ENCODE measurements at regions not wholly inside any gene's neighbourhood (a gene's known extent, or its start where the extent isn't known, plus 50 kb on each side); places are given as distances from the start of the nearest gene placed in this dataset.

DNA sequence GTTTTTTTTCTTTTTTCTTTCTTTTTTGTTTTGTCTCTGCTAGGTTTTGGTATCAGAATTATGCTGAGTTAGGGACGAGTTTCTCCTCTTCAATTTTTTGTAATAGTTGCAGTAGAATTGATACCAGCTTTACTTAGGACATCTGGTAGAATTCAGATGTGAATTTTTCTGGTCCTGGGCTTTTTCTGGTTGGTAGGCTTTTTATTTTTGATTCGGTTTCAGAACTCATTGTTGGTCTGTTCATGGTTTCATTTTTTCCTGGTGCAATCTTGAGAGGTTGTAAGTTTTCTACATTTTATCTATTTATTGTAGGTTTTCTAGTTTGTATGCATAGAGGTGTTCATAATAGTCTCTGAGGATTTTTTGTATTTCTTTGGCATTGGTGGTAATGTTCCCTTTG is 498.1 kb upstream of the CPEB2 start:
- no peak for DNase-seq

DNA sequence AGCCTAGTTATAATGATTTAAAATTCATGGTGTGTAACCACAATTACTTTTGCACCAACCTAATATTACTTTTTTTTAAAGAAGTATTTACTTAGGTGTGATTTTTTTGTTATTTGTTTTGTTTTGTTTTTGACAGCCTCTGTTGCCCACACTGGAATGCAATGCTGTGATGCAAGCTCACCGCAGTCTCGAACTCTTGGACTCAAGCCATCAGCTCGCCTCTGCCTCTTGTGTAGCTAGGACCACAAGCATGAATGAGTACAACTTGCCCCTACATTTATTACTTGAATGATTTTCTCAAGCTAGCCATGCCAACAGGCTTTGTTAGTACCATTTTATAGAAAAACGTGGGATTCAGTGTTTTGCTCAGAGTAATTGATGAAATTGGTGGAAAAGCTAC is 488.8 kb upstream of the CPEB2 start:
- DNase-seq, result no peak

DNA sequence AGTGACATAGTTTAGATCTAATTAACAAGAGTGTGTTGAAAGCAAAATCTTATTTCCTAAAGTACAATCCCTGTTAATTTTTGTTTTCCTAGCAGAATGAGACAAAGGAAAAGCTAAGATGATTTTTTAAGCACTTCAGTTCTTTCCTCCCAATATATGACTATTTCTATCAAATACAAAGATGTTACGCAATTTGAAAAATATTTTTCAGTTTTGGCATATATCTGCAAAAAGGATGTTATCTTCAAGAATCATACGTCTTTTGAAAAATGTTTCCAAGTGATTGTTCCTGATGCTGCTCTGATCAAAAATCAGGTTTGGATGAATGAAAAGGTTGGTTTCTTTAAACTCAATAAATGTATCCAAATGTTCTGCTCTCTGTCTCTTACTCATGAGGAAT is 486.7 kb upstream of the CPEB2 start:
- no peak for DNase-seq

DNA sequence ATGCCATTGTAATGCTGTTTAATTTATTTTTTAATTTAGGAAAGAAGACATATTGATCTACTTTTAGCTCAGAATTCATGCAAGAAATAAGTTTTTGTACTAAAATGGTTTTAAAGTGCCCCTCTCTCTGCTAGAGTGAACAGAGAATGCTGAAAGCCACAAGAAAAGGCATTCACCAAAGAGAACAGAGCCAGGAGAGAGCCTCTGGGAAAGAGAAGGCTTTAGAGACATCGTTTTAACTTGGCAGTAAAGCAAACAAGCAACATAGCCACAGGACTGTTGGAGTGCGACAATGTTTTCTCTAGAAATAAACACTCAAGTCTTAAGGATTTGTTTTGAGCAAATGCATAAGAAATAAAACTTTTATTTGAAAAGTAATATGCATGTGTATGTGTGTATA is 484.1 kb upstream of the CPEB2 start:
- DNase-seq, result no peak

DNA sequence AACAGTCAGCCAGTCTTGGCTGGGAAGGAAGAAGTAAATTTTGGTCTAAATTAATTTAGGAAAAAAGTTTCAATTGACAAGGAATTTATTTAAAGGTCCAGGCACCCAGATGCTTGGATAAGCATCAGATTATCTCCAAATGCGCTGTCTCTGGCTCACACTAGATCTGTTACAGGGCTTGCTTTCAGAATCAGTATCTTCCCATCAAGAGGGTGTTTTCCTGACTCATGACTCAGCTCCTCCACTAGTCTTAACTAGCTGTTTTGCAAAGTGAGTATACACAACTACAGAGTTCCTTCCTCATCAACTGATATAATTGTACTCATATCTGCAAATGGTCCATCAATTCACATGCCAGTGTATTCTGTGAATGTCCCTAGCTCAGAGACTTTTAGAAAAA is 482.1 kb upstream of the CPEB2 start:
- no peak for DNase-seq

DNA sequence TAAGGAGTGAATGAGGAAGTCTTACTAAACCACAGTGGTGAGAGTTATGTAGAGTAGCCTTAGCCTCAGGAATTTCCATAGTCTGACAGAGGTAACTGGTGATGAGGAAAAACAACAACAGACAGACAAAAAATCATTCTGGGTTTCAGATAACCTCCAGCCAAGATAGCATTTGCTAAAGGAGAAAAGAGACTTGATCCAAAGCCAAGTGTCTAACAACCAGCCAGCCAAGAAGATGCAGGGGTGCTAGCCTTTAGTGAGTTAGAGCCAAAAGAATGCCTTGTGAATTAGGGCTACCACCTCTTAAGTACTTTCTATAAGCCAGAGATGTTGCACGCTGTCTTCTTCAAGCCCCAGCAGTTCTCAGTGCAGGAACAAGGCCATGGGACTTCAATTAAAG is 478.0 kb upstream of the CPEB2 start:
- DNase-seq, result no peak

DNA sequence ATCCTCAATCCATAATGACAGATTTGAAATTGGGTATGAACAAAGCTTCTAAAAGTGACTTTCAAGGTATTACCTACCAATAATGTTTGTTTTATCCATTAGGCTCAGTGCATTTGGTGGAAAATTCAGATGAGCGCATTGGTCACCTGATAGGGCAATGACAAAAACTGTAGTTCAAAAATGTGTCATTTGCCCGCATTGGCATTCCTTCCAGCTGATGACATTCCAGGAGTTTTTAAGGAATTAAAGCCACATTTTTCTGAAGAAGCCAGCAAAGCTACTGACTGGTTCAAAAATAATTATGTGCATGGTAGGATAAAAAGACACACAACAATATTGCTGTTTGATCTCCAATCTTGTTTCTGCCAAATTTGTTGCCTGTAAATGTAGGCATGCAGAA is 473.4 kb upstream of the CPEB2 start:
- DNase-seq, result no peak

DNA sequence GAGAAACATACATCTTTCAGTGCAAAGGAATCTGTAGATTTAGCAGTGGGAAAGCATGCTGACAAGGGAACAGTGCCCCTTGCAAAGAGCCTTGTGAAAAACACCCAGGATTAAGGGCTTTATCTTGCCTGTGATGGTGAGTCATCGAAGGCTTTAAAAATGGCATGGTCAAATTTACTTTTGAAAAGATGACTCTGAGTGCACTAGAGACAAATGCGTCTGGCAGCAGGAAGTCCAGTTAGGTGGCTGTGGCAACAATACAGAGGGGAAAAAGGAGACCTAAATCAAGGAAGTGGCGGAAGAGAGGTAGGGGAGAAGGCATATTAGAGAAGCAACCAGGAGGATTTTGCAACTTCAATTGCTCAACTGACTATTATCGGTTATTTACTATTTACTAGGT is 472.6 kb upstream of the CPEB2 start:
- DNase-seq, result peak in 1 of 2 experiments; percentile 27

DNA sequence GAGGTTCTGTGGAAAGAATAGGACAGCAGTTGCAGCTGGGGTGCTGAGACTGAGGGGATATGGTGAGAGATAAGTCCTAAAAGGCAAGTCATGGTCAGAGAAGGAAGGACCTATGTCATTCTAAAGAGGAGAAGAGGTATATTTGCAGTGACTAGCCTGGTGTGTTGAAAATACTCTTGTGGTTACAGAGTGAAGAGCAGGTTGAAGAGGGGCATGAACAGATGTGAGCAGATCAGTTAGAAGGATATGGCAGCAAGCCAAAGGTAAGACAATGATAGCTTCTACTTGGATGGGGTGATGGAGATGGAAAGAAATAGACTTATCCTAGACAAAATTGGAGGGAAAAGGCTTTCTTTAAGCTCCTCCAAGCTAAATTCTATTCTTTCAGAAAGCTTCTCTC is 469.8 kb upstream of the CPEB2 start:
- DNase-seq, result no peak

DNA sequence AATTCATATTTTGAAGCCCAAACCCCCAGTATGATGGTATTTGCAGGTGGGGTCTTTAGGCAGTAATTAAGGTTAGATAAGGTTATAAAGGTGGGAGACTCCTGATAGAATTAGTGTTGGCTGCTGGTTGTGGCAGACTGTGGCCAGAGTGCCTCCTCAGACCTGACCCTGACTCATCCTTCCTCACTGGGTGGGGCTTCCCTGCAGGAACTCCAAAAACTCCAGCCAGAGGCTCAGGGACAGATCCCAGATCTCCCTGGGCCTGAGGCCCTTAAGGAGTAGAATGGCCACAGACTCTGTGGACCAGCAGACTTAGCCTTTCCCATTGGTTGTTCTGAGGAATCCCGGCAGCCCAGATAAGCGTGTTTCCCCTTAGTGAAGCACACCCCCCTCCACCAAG is 463.0 kb upstream of the CPEB2 start:
- no peak for DNase-seq

DNA sequence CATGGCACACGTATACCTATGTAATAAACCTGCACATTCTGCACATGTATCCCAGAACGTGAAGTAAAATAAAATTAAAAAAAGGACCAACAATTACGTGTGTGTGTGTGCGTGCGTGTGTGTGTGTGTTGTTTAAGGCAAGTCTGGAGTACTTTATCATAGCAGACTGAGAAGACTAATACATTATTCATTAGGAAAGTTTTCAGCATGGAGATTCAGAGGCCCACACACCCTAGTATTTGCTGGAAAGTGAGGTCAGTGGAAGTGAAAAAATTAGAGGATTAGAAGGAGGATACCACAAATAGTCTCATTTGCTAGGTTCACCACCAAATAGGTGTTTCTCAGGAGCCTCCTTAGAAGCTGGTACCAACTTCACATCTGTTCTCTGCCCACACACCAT is 457.1 kb upstream of the CPEB2 start:
- DNase-seq, result no peak

DNA sequence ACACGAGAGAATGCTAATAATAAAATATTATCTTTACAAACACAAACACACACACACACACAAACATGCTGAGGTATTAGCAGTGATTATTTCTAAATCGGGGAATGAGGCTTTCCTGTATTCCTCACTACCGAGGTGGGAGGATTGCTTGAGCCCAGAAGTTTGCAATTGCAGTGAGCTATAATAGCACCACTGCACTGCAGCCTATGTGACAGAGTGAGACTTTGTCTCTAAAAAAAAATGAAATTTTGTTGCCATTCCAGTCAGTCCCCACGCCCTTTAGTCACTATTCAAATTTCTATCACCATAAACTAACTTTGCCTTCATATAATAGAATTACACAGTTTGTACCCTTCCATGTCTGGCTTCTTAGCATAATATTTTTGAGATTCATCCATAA is 456.5 kb upstream of the CPEB2 start:
- no peak for DNase-seq

DNA sequence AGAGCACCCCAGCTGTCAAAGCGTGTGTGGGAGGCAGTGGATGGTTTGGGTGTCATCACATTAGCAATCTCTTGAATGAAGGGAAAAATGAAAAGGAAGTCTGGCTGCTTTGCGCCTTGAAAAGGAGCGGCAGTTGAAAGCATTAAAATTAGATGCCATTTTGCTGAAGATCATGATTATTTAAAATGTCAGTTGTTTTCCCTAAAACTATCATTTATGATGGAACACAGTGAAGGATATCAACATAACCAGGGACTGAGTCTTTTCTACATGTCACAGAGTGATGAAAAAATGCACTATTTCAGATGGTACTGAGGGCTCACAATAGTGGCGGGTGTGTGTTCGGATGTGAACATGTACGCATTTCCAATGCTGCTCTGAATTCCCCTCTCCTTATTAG is 450.2 kb upstream of the CPEB2 start:
- DNase-seq, result no peak

DNA sequence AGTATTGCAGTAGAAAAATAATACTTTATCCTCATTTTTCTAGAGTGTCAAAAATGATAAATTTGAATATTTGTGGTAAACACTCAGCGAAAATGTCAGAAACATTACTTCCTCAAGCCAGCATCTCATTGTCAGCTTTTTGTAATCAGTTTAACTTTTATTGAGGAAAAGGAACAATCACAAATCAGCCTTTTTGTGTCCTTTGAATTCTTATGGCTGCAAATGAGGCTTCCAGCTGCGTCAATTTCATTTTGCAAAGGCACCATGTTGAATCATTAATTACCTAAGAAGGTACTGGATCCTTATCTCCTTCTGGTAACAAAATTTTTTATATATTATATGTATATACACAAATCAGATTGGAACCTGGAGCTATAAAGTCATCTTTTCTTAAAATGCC is 442.6 kb upstream of the CPEB2 start:
- DNase-seq, result no peak

DNA sequence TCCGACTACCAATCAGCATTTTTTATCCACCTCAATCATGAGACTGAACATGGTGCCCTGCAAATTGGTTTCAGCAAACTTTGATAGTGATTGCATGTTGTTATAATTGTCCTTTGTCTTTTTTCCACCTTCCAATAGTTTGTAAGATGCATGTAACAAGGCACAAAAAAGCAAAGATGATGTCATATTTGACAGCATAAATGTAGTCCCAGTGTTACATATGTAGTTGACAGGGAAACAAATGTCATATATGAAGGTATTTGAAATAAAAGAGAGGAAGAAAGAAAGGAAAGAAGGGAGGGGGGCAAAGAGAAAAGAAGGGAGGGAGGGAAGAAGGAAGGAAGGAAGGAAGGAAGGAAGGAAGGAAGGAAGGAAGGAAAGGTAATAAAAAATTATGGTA is 441.7 kb upstream of the CPEB2 start:
- DNase-seq, result no peak

DNA sequence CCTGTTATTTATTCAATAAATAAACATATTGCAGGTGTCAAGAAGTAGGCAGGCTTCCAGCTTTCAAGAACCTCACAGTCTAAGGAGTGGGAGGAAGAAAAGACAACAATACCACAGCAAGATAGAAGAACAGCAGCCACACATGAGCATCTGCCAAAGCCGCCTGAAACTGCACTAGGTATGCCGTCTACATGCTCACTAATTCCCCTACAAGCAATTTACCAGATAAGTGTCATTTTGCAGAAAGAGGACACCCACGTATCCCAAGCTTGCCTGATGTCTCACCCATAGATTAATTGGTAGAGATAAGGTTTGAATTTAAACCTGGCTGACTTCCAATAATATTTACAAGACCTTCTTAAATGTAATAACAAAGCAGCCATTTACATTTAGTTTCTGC is 439.4 kb upstream of the CPEB2 start:
- no peak for DNase-seq

DNA sequence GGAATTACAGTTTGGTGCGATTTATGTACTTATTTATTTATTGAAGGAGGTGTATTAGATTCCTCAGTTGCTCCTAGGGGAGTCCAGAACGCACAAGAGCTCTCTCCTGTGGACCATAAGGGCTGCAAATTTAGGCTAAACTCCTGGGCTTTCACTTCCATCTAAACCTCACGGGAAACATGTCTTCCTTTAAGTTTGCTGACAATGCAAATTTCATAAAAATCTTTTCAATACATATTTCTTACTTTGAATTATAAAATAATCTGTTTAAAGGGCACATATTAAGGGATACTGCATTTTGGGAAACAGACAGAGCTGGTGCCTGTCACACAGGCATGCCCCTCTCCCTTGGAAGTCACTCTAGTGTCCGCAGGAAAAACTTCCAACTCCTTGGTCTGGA is 438.0 kb upstream of the CPEB2 start:
- no peak for DNase-seq

DNA sequence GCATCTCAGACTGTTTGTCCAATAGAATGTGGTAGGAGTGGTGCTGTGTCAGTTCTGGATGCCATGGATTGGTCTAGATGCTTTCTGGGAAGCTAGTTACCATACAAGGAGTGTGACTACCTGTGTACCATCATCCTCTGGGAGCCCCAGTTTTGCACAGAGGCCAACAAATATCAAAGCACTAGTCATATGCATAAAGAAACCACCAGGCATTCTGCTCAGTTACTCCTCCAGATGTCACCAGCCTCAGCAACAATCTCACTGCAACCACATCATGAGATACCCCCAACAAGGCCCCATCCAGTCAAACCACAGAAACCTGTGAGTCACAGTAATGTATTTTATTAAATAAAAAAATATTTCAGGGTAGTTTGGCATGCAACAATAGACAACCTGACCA is 435.8 kb upstream of the CPEB2 start:
- no peak for DNase-seq

DNA sequence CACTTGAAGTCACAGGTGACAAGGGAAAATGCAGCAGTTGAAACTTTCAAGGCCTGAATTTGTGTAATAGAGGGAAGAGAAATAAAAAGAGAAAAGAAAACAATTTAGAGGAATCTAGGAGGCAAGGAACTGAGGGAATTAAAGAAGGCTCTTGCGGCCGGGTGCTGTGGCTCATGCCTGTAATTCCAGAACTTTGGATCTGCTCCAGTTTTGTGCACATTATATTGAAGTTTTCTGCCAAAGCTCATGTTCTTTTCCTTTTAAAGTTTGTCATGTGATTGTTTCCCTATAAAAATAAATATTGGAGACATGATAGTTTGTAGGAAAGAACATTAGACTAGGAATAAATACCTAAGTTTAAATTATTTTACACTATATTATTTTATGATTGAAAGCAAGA is 433.9 kb upstream of the CPEB2 start:
- no peak for DNase-seq

DNA sequence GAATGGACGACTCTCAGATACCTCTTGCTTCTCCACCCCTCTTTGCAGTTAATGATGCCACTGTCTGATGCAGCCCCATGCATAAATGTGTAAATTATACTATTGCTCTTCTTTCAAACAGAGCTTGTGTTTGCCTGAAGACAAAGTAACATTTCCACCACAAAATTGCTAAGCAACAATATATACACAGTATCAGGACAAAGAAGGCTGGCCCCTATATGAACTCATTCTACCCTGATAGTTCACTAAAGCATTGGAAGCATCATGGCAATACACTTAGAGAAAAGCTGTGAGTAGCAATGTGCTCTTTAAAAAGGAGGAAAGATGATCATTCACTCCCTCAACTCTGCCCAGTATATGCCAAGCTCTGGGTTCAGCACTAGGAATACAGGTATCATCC is 427.0 kb upstream of the CPEB2 start:
- DNase-seq, result no peak

DNA sequence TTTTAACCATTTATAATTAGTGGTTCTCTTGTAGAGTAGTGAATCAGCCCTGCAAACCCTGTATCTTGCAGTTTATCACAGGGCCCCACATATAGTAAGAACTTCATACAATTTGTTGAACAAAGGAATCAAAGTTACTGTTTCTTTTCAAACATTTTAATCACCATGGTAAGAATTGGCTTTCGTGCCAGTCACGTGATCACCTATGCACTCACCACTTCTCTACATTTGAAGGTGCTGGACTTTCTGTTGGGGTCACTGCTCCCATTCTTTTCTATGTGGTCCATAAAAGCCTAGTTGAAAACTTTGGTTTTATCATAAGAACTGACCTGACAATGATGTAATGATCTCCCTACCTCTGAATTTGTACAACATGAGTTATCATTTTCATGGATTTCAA is 426.4 kb upstream of the CPEB2 start:
- no peak for DNase-seq

DNA sequence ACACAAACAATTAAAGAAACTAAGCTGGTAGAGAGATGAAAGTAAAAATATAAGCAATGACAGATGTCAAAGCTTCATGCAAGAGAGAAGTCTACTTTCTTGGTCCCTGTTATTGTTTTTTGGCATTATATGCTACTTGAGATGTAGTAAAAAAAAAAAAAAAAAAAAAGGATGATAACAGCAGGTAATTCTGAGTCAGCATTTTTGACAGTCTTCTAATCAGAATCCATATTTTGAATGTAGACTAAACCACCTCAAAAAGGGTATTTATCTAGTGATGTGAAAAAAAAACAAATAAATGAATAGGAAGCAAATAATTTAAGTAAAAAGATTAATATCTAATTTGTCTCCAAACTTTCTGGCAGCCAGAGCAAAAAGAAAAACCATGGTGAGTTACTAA is 422.2 kb upstream of the CPEB2 start:
- DNase-seq, result no peak

DNA sequence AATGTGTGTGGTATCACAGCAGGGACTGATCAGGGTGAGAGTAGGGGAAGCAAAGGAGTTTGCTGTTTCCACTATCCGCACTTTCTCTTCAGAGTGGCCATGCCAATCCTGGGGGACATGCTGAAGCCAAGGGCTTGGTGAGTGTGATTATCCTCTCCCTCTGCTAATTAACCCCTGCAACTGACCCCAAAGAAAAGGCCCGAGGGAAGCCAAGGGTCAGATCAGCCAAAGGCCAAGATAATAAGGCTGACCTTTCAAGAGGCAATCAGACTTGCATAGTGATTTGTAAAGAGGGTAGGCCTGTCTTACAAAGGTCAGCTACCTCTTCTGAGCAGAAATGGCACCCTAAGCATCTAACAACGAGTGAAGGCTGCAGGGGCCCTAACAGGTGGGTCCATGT is 420.5 kb upstream of the CPEB2 start:
- no peak for DNase-seq

DNA sequence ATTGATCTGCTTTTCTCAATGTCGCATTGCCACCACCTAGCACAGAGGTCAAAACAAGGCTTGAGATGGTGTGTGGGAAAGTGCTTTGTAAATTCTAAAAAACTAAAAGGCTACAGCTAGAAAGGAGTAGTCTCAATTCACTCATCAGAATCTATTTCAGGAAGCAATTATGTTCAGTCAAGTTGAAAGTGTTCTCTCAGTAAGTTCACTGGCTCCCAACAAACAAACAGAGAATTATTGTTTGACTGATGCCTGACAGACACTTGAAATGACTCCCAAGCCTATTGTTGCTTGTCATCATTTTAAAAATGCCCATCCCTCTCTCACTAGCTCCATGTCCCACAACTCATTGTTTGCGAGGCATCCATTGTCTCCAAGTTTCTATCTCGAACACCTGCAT is 419.6 kb upstream of the CPEB2 start:
- DNase-seq, result no peak

DNA sequence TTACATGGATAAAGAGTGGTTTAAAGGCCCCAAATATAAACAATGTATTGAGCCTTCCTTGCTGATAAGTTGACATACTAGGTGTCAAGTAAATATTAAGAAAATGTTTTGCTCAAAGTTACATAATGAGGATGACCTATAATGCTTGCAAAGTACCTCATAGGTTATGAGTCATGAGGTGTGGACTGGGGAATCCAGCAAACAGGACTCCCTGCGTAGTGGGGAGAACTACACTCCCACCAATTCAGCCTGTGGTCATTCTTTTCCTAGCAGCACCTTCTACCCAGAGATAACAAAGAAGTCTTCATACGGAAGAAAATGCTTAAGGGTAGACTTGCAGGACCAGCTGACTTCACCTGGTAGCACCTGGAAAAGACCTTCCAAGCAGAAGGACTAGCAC is 418.9 kb upstream of the CPEB2 start:
- no peak for DNase-seq

DNA sequence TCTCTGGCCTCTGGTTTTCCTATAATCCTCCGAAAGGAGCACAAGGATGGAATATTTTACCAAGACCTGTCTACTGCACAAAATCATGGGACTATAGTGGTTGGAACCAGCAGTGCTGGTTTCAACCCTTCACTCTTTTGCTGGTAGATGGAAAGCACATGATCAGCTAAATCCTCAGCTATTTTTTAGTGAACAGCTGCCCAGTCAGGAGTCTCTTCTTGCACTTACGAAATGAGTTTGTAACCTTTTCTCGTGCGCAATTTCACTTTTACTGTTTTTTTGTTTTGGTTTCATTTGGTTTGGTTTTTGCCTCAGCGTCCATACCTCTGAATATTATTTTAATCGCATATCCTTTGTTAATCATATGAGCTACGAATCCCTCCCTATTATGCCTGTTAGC is 418.5 kb upstream of the CPEB2 start:
- DNase-seq, result no peak

DNA sequence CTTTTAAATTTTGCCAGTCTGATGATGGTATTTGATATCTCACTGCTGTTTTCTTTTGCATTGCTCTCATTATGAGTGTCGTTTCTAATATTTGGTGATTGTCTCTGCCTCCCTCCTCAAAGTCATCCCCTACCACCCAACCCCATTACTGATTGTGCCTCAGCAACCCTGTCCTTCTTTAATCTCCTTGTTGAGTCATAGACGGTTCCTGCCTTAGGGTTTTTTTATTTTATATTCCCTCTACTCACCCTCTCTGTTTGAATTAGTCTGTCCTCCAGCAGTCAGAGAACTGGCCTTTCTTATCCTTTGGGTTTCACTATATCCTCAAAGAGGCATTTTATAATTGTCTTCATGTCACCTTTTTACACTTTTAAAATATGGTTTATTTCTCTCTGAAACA is 409.3 kb upstream of the CPEB2 start:
- DNase-seq, result no peak

Measured in NCI-H2081 (cell line).